ENCODE measurements at regions not wholly inside any gene's neighbourhood (a gene's known extent, or its start where the extent isn't known, plus 50 kb on each side); places are given as distances from the start of the nearest gene placed in this dataset.

DNA sequence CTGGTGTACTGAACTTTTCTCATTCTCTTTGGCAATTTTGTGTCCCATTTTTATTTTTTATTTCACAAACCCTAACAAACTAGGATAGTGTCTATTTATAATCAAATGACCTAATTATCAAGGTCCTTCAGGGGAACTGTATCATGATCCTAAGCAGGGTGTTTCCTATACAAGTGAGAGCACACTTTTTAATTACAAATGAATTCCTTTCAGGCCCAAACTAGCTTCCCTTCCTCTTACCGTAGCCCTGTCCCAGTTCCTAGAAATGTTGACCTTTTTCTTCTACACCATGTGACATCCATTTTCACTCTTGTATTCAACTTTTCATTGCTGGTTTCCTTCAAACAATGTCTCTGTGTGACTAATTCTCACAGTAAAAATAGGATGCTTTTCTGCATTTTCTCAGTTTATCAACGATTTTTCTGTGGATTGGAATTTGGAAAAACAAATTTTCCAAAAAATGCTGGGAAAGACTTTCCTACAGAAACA lies 411.4 kb downstream of the CCDC91 start:
- no peak overlapping the region for H3K27ac ChIP-seq
- intact Hi-C loops (cut with DNase I; ENCODE audit: low total_unique reads), result no loop called here
- H3K4me3 ChIP-seq, result no peak overlapping the region
- no peaks in the 10 kb centered on the region for H3K27me3 ChIP-seq (replicated peaks in 1 of 7)
- no peak for DNase-seq
- no peaks in the 10 kb centered on the region for H3K4me1 ChIP-seq
- H3K9me3 ChIP-seq, result peaks cover 0 to 10% (median 9%) of the 10 kb centered on the region in 8 donors
- TF ChIP-seq POLR2A (IDR thresholded peaks at IDR 0.05) (no peak), POLR2AphosphoS5 (IDR thresholded peaks at IDR 0.05) (no peak)
- TF ChIP-seq, protein P1, sequence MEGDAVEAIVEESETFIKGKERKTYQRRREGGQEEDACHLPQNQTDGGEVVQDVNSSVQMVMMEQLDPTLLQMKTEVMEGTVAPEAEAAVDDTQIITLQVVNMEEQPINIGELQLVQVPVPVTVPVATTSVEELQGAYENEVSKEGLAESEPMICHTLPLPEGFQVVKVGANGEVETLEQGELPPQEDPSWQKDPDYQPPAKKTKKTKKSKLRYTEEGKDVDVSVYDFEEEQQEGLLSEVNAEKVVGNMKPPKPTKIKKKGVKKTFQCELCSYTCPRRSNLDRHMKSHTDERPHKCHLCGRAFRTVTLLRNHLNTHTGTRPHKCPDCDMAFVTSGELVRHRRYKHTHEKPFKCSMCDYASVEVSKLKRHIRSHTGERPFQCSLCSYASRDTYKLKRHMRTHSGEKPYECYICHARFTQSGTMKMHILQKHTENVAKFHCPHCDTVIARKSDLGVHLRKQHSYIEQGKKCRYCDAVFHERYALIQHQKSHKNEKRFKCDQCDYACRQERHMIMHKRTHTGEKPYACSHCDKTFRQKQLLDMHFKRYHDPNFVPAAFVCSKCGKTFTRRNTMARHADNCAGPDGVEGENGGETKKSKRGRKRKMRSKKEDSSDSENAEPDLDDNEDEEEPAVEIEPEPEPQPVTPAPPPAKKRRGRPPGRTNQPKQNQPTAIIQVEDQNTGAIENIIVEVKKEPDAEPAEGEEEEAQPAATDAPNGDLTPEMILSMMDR (IDR thresholded peaks at IDR 0.05 in 8 of 11, conservative IDR thresholded peaks at IDR 0.05 in 3 of 11), result no peak
- H3K36me3 ChIP-seq, result no peaks in the 10 kb centered on the region
- WGBS, 5 donors, result 44 to 57% (median 54%) methylated on average over 2 of the region's 2 CpGs

DNA sequence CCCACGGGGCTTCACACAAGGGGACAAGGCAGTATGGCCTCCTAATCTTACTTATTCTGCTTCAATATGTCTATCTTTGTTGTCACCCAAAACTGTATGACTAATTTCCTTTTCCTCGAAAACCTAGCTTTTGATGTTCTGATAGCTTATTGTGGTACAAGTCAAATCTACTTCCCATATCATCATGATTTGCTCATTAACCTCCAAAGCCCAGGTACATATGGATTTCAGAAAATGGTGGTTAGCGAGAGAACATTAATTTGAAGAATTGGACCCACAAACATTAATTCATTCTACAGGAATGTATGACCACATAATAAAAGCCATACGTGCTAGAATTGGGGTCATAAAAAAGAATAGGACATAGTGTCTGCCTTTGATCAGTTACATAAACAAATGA lies 412.5 kb downstream of the CCDC91 start:
- TF ChIP-seq, protein P1 (IDR thresholded peaks at IDR 0.05 in 8 of 11, conservative IDR thresholded peaks at IDR 0.05 in 3 of 11), result no peak
- no peak for TF ChIP-seq POLR2AphosphoS5 (IDR thresholded peaks at IDR 0.05)
- no peak for TF ChIP-seq POLR2A (IDR thresholded peaks at IDR 0.05)
- DNase-seq, result no peak
- Histone ChIP-seq H3K27me3 (replicated peaks in 1 of 7) (no peaks in the 10 kb centered on the region), H3K4me1 (no peaks in the 10 kb centered on the region), H3K4me3 (no peak overlapping the region), H3K27ac (no peak overlapping the region), H3K9me3 (peaks cover 0 to 22% (median 20%) of the 10 kb centered on the region in 8 donors), H3K36me3 (no peaks in the 10 kb centered on the region)
- 72 to 84% (median 77%) methylated on average over 4 of the region's 4 CpGs for WGBS, 5 donors
- intact Hi-C loops (cut with DNase I; ENCODE audit: low total_unique reads), result no loop called here

DNA sequence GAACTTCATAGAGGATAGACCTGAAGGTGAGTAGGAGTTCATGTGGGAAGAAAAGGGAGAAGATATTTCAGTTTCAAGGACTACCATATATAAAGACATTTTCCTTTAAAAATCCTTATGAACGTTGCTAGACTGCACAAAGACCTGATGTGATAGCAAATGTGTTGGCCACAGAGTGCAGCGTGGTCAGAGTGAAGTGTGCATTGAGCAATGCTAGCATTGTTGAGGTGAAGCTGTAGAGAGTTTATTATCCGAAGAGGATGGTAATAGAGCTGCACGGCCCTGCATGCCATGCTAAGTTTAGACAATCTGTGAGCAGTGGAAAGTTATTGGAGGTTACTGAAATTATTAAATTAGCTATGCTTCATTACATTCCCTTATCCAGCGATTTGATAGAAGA lies 413.0 kb downstream of the CCDC91 start:
- Histone ChIP-seq H3K9me3 (peaks cover 0 to 26% (median 25%) of the 10 kb centered on the region in 8 donors), H3K27me3 (replicated peaks in 1 of 7) (no peaks in the 10 kb centered on the region), H3K27ac (no peak overlapping the region), H3K4me3 (no peak overlapping the region), H3K4me1 (no peaks in the 10 kb centered on the region), H3K36me3 (no peaks in the 10 kb centered on the region)
- no peak for TF ChIP-seq POLR2A (IDR thresholded peaks at IDR 0.05)
- TF ChIP-seq, protein P1 (IDR thresholded peaks at IDR 0.05 in 8 of 11, conservative IDR thresholded peaks at IDR 0.05 in 3 of 11), result no peak
- no peak for TF ChIP-seq POLR2AphosphoS5 (IDR thresholded peaks at IDR 0.05)
- intact Hi-C loops (cut with DNase I; ENCODE audit: low total_unique reads), result no loop called here
- 80 to 89% (median 83%) methylated on average over 5 of the region's 5 CpGs for WGBS, 5 donors
- DNase-seq, result no peak

DNA sequence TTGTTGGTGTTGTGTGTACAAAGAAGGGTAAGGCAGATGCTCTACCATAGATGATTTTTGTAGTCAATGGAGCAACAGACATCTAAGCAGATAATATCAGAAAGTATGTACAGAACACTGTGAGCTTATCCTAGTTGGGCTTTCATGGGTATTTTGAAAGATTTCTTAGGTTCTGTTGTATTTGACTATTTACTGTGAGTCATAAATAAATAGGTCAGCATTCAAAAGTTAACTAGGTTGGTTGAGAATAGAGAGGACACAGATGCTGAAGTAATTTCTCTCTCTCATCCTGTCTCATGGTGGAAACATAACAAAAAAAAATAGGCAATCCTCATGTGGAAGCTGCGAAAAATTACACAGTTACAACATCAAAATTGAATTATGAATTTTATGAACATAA lies 413.5 kb downstream of the CCDC91 start:
- H3K4me3 ChIP-seq, result no peak overlapping the region
- peaks cover 0 to 32% (median 29%) of the 10 kb centered on the region in 8 donors for H3K9me3 ChIP-seq
- no peaks in the 10 kb centered on the region for H3K36me3 ChIP-seq
- TF ChIP-seq, protein P1 (IDR thresholded peaks at IDR 0.05 in 8 of 11, conservative IDR thresholded peaks at IDR 0.05 in 3 of 11), result no peak
- TF ChIP-seq POLR2A (IDR thresholded peaks at IDR 0.05), result no peak
- TF ChIP-seq POLR2AphosphoS5 (IDR thresholded peaks at IDR 0.05), result no peak
- no peak for DNase-seq
- intact Hi-C loops (cut with DNase I; ENCODE audit: low total_unique reads), result no loop called here
- H3K4me1 ChIP-seq, result no peaks in the 10 kb centered on the region
- no peaks in the 10 kb centered on the region for H3K27me3 ChIP-seq (replicated peaks in 1 of 7)
- no peak overlapping the region for H3K27ac ChIP-seq
- 84 to 93% (median 89%) methylated on average over 1 of the region's 1 CpG for WGBS, 5 donors

All from spleen (tissue), 11 donors.